Kidney tubule cell (primary cell): ENCODE measurements at regions not wholly inside any gene's neighbourhood (a gene's known extent, or its start where the extent isn't known, plus 50 kb on each side); places are given as distances from the start of the nearest gene placed in this dataset.
A peak's percentile ranks its signal among the peaks of the same experiment; 100 is the strongest.
"Not testable (repeated sequence)": the region's sequence is repeated elsewhere in the genome, so short reads cannot be mapped to it uniquely, and the experiment has no call there.

ENCODE experiments used
- DNase-seq: peaks from one replicate; pipeline ENCODE4 v3.0.0-alpha.2; 2018; ENCODE audit warnings: low spot score

- DNase-seq, result not testable (repeated sequence)
These were observed 51.5 kb downstream of the PPIAL4A start for GRCh38 chr1:120941066-120941465.

- DNase-seq, result not testable (repeated sequence)
These were observed 52.3 kb downstream of the PPIAL4A start for GRCh38 chr1:120941836-120942217.

- DNase-seq, result peak; percentile 92
These were observed 52.8 kb downstream of the PPIAL4A start for GRCh38 chr1:120942218-120942944.

- DNase-seq, result not testable (repeated sequence)
These were observed 53.4 kb downstream of the PPIAL4A start for GRCh38 chr1:120942945-120943319.

GRCh38 chr1:120944691-120945090 is 55.1 kb downstream of the PPIAL4A start:
- not testable (repeated sequence) for DNase-seq

- DNase-seq, result not testable (repeated sequence)
These were observed 55.6 kb downstream of the PPIAL4A start for GRCh38 chr1:120945122-120945521.

GRCh38 chr1:120947114-120947513 is 57.5 kb downstream of the PPIAL4A start:
- DNase-seq, result not testable (repeated sequence)

- not testable (repeated sequence) for DNase-seq
These were observed 60.2 kb downstream of the PPIAL4A start for GRCh38 chr1:120949724-120950123.

GRCh38 chr1:120950633-120951032 is 61.1 kb downstream of the PPIAL4A start:
- not testable (repeated sequence) for DNase-seq

- not testable (repeated sequence) for DNase-seq
These were observed 61.5 kb downstream of the PPIAL4A start for GRCh38 chr1:120951100-120951499.

GRCh38 chr1:120952207-120952870 is 62.8 kb downstream of the PPIAL4A start:
- DNase-seq, result not testable (repeated sequence)

- DNase-seq, result not testable (repeated sequence)
These were observed 63.3 kb downstream of the PPIAL4A start for GRCh38 chr1:120952871-120953265.

- no peak for DNase-seq
These were observed 65.2 kb downstream of the PPIAL4A start for GRCh38 chr1:120954736-120955135.

- not testable (repeated sequence) for DNase-seq
These were observed 66.4 kb downstream of the PPIAL4A start for GRCh38 chr1:120955961-120956360.

GRCh38 chr1:120966018-120966417 is 76.4 kb downstream of the PPIAL4A start:
- not testable (repeated sequence) for DNase-seq

- DNase-seq, result peak; percentile 66
These were observed 83.3 kb downstream of the PPIAL4A start for GRCh38 chr1:120972863-120973262.

- not testable (repeated sequence) for DNase-seq
These were observed 84.3 kb downstream of the PPIAL4A start for GRCh38 chr1:120973836-120974235.

GRCh38 chr1:120977279-120977678 is 87.7 kb downstream of the PPIAL4A start:
- not testable (repeated sequence) for DNase-seq

- DNase-seq, result not testable (repeated sequence)
These were observed 92.0 kb downstream of the PPIAL4A start for GRCh38 chr1:120981489-120982094.

- DNase-seq, result not testable (repeated sequence)
These were observed 105.0 kb downstream of the PPIAL4A start for GRCh38 chr1:120994614-120995013.

GRCh38 chr1:120995025-120995424 is 105.5 kb downstream of the PPIAL4A start:
- DNase-seq, result not testable (repeated sequence)

GRCh38 chr1:121001090-121001726 is 111.6 kb downstream of the PPIAL4A start:
- DNase-seq, result not testable (repeated sequence)
